Caco-2 (cell line): ENCODE measurements at regions not wholly inside any gene's neighbourhood (a gene's known extent, or its start where the extent isn't known, plus 50 kb on each side); places are given as distances from the start of the nearest gene placed in this dataset.

ENCODE experiments used
- BruUV-seq: library from RNA; stranded (reverse); fragments of 400-500 nt; replicated peaks from 2 replicates; lab custom pipeline; 2021; lab: Mats Ljungman, UMichigan
- CTCF ChIA-PET: fragments of 300-600 bp; sonication (Branson Sonifier 250); formaldehyde crosslinking; loops from one replicate; lab custom pipeline; 2022; ENCODE audit warnings: antibody characterized with exemption; lab: Charles Lee
- POLR2A ChIA-PET: fragments of 300-600 bp; sonication (Branson Sonifier 250); formaldehyde crosslinking; loops from one replicate; lab custom pipeline; 2022; ENCODE audit warnings: antibody characterized with exemption; lab: Charles Lee
- DNase-seq, 2 experiments: peaks; one replicate each; pipeline versions ENCODE4 v3.0.0 to v3.0.0-alpha.2; 2020 to 2022
- H3K27me3 ChIP-seq: replicated peaks from 2 replicates; pipeline ENCODE4 v1.6.0; 2011; ENCODE audit warnings: low read length; ENCODE audit not compliant: control insufficient read depth, insufficient read depth
- H3K36me3 ChIP-seq: 2 replicates; pipeline ENCODE4 v1.5.1; 2011; ENCODE audit warnings: low read length; ENCODE audit not compliant: control insufficient read depth, insufficient read depth
- H3K4me1 ChIP-seq: fragments of 250-450 bp; sonication (Bioruptor Pico); 2 replicates; pipeline ENCODE4 v1.5.1; 2020; ENCODE audit warnings: mild to moderate bottlenecking
- H3K4me3 ChIP-seq: 2 replicates; pipeline ENCODE4 v1.5.1; 2011; ENCODE audit warnings: low read depth, mild to moderate bottlenecking, control low read depth, low read length
- H3K9me3 ChIP-seq: fragments of 250-450 bp; sonication (Bioruptor Pico); 2 replicates; pipeline ENCODE4 v1.5.1; 2020; ENCODE audit warnings: mild to moderate bottlenecking, moderate library complexity
- H3K27ac Mint-ChIP-seq: one replicate; pipeline ENCODE4 v1.8.0; 2022; ENCODE audit warnings: mixed read lengths; ENCODE audit not compliant: unreplicated experiment
- H3K27me3 Mint-ChIP-seq: one replicate; pipeline ENCODE4 v1.8.0; 2022; ENCODE audit warnings: mixed read lengths; ENCODE audit not compliant: insufficient read depth, unreplicated experiment
- H3K36me3 Mint-ChIP-seq: one replicate; pipeline ENCODE4 v1.8.0; 2022; ENCODE audit warnings: mild to moderate bottlenecking, mixed read lengths; ENCODE audit not compliant: insufficient read depth, unreplicated experiment
- H3K4me1 Mint-ChIP-seq: one replicate; pipeline ENCODE4 v1.8.0; 2022; ENCODE audit warnings: low read depth, mixed read lengths; ENCODE audit not compliant: unreplicated experiment
- H3K4me3 Mint-ChIP-seq: one replicate; pipeline ENCODE4 v1.8.0; 2022; ENCODE audit warnings: mild to moderate bottlenecking, moderate library complexity, mixed read lengths; ENCODE audit not compliant: unreplicated experiment
- H3K9me3 Mint-ChIP-seq: one replicate; pipeline ENCODE4 v1.8.0; 2022; ENCODE audit warnings: mixed read lengths; ENCODE audit not compliant: unreplicated experiment
- CTCF ChIP-seq, 2 experiments: fragments of 200-600 bp in 1 of 2; IDR thresholded peaks; 1 replicate in 1 of 2; 2 replicates in 1 of 2; pipeline versions ENCODE4 v1.5.1 to v1.8.0; 2011 to 2022; ENCODE audit warnings: antibody characterized with exemption in 1 of 2, control low read depth in 1 of 2, inconsistent platforms in 1 of 2, low read depth in 1 of 2, low read length in 1 of 2, mild to moderate bottlenecking in 1 of 2, moderate library complexity in 1 of 2; ENCODE audit not compliant: insufficient read depth in 1 of 2, severe bottlenecking in 1 of 2, unreplicated experiment in 1 of 2
- intact Hi-C: fragments of 100-400 bp; cut with micrococcal nuclease; formaldehyde crosslinking; loops from one replicate; pipeline ENCODE4 v1.10.0; 2022; ENCODE audit not compliant: unreplicated experiment

- Mint-ChIP-seq H3K9me3 (no peaks in the 10 kb centered on the region), H3K36me3 (no peaks in the 10 kb centered on the region), H3K27ac (no peak overlapping the region), H3K4me1 (no peaks in the 10 kb centered on the region), H3K27me3 (peaks cover 3% of the 10 kb centered on the region), H3K4me3 (no peak overlapping the region)
- ChIA-PET POLR2A (no interaction called here), CTCF (no interaction called here)
- H3K36me3 ChIP-seq, result no peaks in the 10 kb centered on the region
- H3K4me3 ChIP-seq, result no peak overlapping the region
- no TSS peak for BruUV-seq
- no peaks in the 10 kb centered on the region for H3K27me3 ChIP-seq
- TF ChIP-seq CTCF (IDR thresholded peaks at IDR 0.05; ENCODE audit: insufficient read depth in 1 of 2, low read depth in 1 of 2, low read length in 1 of 2, severe bottlenecking in 1 of 2, unreplicated experiment in 1 of 2), result no peak
- intact Hi-C loops, result no loop called here
- no peaks in the 10 kb centered on the region for H3K9me3 ChIP-seq
- no peaks in the 10 kb centered on the region for H3K4me1 ChIP-seq
- no peak for DNase-seq
These were observed 284.3 kb upstream of the KHDRBS2 start for GRCh38 chr6:62570372-62570771.

GRCh38 chr6:62541502-62541901 lies 255.5 kb upstream of the KHDRBS2 start:
- BruUV-seq, result no TSS peak
- Mint-ChIP-seq H3K27ac (no peak overlapping the region), H3K4me3 (no peak overlapping the region), H3K4me1 (no peaks in the 10 kb centered on the region), H3K36me3 (no peaks in the 10 kb centered on the region), H3K27me3 (no peaks in the 10 kb centered on the region), H3K9me3 (no peaks in the 10 kb centered on the region)
- Histone ChIP-seq H3K27me3 (no peaks in the 10 kb centered on the region), H3K4me1 (no peaks in the 10 kb centered on the region), H3K9me3 (no peaks in the 10 kb centered on the region), H3K36me3 (no peaks in the 10 kb centered on the region), H3K4me3 (no peak overlapping the region)
- ChIA-PET POLR2A (no interaction called here), CTCF (no interaction called here)
- no peak for DNase-seq
- intact Hi-C loops, result no loop called here
- no peak for TF ChIP-seq CTCF (IDR thresholded peaks at IDR 0.05; ENCODE audit: insufficient read depth in 1 of 2, low read depth in 1 of 2, low read length in 1 of 2, severe bottlenecking in 1 of 2, unreplicated experiment in 1 of 2)

- Mint-ChIP-seq H3K36me3 (no peaks in the 10 kb centered on the region), H3K27ac (no peak overlapping the region), H3K9me3 (no peaks in the 10 kb centered on the region), H3K4me1 (no peaks in the 10 kb centered on the region), H3K27me3 (no peaks in the 10 kb centered on the region), H3K4me3 (no peak overlapping the region)
- H3K4me3 ChIP-seq, result no peak overlapping the region
- ChIA-PET CTCF (no interaction called here), POLR2A (no interaction called here)
- H3K4me1 ChIP-seq, result no peaks in the 10 kb centered on the region
- DNase-seq, result no peak
- BruUV-seq, result no TSS peak
- no peaks in the 10 kb centered on the region for H3K36me3 ChIP-seq
- H3K9me3 ChIP-seq, result peaks cover 3% of the 10 kb centered on the region; the same call in 1 of the 2 replicates
- intact Hi-C loops, result no loop called here
- no peak for TF ChIP-seq CTCF (IDR thresholded peaks at IDR 0.05; ENCODE audit: insufficient read depth in 1 of 2, low read depth in 1 of 2, low read length in 1 of 2, severe bottlenecking in 1 of 2, unreplicated experiment in 1 of 2)
- H3K27me3 ChIP-seq, result no peaks in the 10 kb centered on the region
These were observed 245.0 kb upstream of the KHDRBS2 start for GRCh38 chr6:62530985-62531384.
